Vagina (tissue), 2 donors: ENCODE measurements at regions not wholly inside any gene's neighbourhood (a gene's known extent, or its start where the extent isn't known, plus 50 kb on each side); places are given as distances from the start of the nearest gene placed in this dataset.

Source experiments
- DNase-seq, 2 donors: peaks; one replicate each; pipeline ENCODE4 v3.0.0-alpha.2; 2017; ENCODE audit errors: extremely low spot score in 2 of 2
- H3K27ac ChIP-seq: fragments of 200-600 bp; sonication (generic); one replicate; pipeline ENCODE4 v1.5.1; 2019
- H3K27me3 ChIP-seq: fragments of 200-600 bp; sonication (generic); one replicate; pipeline ENCODE4 v1.5.1; 2019
- H3K36me3 ChIP-seq, 2 donors: fragments of 200-600 bp; sonication (generic); one replicate each; pipeline ENCODE4 v1.5.1; 2017 to 2019
- H3K4me1 ChIP-seq: fragments of 200-600 bp; sonication (generic); one replicate; pipeline ENCODE4 v1.5.1; 2019
- H3K4me3 ChIP-seq, 2 donors: fragments of 200-600 bp; sonication (generic); 1 replicate in 1 of 2; 2 replicates in 1 of 2; pipeline ENCODE4 v1.5.1; 2016 to 2019
- H3K9me3 ChIP-seq: fragments of 200-600 bp; sonication (generic); one replicate; pipeline ENCODE4 v1.5.1; 2019
- POLR2A ChIP-seq, 2 donors: fragments of 450-650 bp; IDR thresholded peaks; one replicate each; pipeline ENCODE4 v1.6.1; 2017; ENCODE audit warnings: antibody characterized with exemption in 2 of 2, mild to moderate bottlenecking in 2 of 2, moderate library complexity in 2 of 2
- POLR2AphosphoS5 ChIP-seq, 2 donors: sonication (generic); formaldehyde crosslinking; IDR thresholded peaks; one replicate each; pipeline ENCODE4 v1.9.0; 2017; ENCODE audit warnings: antibody characterized with exemption in 2 of 2, mild to moderate bottlenecking in 2 of 2, low read depth in 1 of 2; ENCODE audit not compliant: insufficient read depth in 1 of 2
- intact Hi-C: fragments of 100-400 bp; cut with DNase I; formaldehyde crosslinking; loops from one replicate; pipeline ENCODE4 v1.15.1; 2023
- TF ChIP-seq, protein P1 (sequence below), 3 experiments: fragments of 450-650 bp in 2 of 3; fragments of 200-600 bp in 1 of 3; sonication (generic) in 1 of 3; IDR thresholded peaks; one replicate each; pipeline ENCODE4 v1.5.1; 2017 to 2019; ENCODE audit warnings: antibody characterized with exemption in 3 of 3, mild to moderate bottlenecking in 2 of 3, moderate library complexity in 2 of 3

DNA sequence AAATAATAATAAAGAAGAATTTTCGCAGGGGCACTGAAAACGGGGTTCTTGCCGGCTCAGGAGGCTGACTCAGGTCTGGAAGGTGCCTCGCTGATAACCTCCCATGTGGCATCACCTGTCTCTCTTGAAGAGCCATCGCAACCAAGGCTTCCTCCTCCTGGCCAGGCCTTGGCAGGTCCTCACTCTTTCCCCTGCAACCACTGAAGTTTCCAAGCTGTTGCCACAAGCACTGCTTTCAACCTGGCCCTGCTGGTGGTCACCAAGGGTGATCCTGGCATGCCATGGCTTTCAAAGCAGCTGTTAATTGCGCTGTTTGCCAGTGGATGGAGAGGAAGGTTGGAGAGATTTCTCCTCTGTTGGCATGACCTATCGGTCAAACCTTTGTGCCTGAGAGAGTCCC is 163.6 kb upstream of the COPS8 start:
- intact Hi-C loops: no loop called here
- no peaks in the 10 kb centered on the region for H3K9me3 ChIP-seq
- no peak overlapping the region for H3K4me3 ChIP-seq
- no peaks in the 10 kb centered on the region for H3K4me1 ChIP-seq
- H3K36me3 ChIP-seq: no peaks in the 10 kb centered on the region
- no peak overlapping the region for H3K27ac ChIP-seq
- TF ChIP-seq POLR2AphosphoS5 (IDR thresholded peaks at IDR 0.05; ENCODE audit: insufficient read depth in 1 of 2, low read depth in 1 of 2) (no peak), POLR2A (IDR thresholded peaks at IDR 0.05) (no peak)
- TF ChIP-seq, protein P1, sequence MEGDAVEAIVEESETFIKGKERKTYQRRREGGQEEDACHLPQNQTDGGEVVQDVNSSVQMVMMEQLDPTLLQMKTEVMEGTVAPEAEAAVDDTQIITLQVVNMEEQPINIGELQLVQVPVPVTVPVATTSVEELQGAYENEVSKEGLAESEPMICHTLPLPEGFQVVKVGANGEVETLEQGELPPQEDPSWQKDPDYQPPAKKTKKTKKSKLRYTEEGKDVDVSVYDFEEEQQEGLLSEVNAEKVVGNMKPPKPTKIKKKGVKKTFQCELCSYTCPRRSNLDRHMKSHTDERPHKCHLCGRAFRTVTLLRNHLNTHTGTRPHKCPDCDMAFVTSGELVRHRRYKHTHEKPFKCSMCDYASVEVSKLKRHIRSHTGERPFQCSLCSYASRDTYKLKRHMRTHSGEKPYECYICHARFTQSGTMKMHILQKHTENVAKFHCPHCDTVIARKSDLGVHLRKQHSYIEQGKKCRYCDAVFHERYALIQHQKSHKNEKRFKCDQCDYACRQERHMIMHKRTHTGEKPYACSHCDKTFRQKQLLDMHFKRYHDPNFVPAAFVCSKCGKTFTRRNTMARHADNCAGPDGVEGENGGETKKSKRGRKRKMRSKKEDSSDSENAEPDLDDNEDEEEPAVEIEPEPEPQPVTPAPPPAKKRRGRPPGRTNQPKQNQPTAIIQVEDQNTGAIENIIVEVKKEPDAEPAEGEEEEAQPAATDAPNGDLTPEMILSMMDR (IDR thresholded peaks at IDR 0.05): no peak
- no peaks in the 10 kb centered on the region for H3K27me3 ChIP-seq
- DNase-seq: peak in 1 of 2 donors; percentile 67

DNA sequence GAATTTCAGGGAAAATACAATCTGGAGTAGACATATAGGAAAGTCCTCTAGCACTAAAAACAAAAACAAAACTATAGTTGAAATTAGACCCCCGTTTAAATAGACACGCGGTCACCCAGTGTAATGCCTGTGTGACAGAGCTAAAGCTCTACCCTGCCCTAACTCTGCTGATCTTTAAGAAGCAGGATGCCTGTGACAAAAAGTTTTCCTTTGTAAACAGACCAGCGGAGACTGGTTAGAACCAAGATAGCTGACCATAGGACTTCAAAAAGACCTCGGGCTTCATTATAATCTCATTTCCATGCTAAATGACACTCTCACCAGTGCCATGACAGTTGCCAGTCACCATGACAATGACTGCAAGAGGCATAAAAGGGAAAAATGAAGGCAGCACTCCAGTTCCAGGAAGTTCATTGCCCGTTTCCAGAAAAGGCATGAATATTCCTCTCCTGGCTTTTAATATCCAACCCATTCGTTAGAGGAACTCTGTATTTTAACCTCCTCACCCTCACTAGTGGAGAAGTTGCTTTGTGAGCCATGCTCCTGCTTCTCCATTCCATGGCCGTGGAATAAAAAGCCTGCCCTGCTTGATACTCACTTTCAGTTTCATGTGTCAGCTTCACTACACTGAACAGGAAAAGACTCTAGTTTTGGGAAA is 157.2 kb upstream of the COPS8 start:
- no peak for DNase-seq
- Histone ChIP-seq H3K9me3 (no peaks in the 10 kb centered on the region), H3K36me3 (no peaks in the 10 kb centered on the region), H3K27me3 (no peaks in the 10 kb centered on the region), H3K4me3 (peak overlapping the region in 1 of 2 donors; percentile 23), H3K4me1 (peaks cover 4% of the 10 kb centered on the region), H3K27ac (no peak overlapping the region)
- no peak for TF ChIP-seq POLR2A (IDR thresholded peaks at IDR 0.05)
- no peak for TF ChIP-seq POLR2AphosphoS5 (IDR thresholded peaks at IDR 0.05; ENCODE audit: insufficient read depth in 1 of 2, low read depth in 1 of 2)
- TF ChIP-seq, protein P1 (IDR thresholded peaks at IDR 0.05): no peak
- intact Hi-C loops: no loop called here

DNA sequence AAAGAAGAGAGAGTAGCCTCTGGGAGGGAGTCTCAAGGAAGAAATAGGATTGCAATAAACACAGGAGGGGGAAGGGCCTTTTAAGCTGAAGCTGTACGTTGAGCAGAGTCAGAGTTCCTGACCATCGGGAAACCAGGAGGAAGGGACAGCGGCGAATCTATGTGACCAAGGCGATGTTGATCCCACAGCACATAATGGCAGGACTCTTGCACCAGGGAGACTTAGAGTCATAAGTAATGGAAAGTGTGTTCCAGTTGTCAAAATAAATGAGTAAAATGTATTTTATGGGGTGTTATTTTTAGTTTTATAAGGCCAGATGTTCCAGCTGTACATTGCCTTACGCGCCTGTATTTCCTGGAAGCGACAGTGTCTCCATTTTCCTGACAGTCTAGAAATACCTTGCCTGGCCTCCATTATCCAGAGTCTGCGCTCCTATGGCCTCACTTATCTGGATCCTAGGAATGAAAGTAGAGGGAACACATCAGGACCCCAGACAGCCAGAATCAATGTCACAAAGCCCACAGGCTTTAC is 152.8 kb upstream of the COPS8 start:
- H3K4me3 ChIP-seq: no peak overlapping the region
- peak; percentile 83 to 85 for DNase-seq
- peaks cover 4% of the 10 kb centered on the region for H3K4me1 ChIP-seq
- H3K27me3 ChIP-seq: no peaks in the 10 kb centered on the region
- TF ChIP-seq POLR2A (IDR thresholded peaks at IDR 0.05): no peak
- TF ChIP-seq, protein P1 (IDR thresholded peaks at IDR 0.05): no peak
- TF ChIP-seq POLR2AphosphoS5 (IDR thresholded peaks at IDR 0.05; ENCODE audit: insufficient read depth in 1 of 2, low read depth in 1 of 2): peak in 1 of 2 donors; percentile 23
- H3K9me3 ChIP-seq: no peaks in the 10 kb centered on the region
- no peak overlapping the region for H3K27ac ChIP-seq
- H3K36me3 ChIP-seq: no peaks in the 10 kb centered on the region
- intact Hi-C loops: no loop called here

DNA sequence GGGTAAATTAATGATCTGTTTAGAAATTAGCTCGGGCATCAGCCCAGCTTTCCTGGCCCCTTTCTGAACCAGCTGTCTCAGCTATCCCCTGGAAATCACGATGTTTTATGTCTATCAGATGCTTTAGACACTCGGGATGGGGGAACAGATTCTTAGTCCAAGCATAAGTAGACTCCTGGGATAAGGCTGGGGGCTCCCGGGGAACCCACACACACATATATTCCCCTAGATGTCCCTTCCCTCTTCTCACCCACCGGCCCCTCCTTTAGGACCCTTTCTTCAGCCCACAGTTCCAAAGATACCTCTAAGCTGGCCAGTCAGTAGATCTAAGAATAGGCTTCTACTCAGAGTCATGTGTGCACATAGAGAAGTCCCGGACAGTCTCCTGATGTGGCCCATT is 151.5 kb upstream of the COPS8 start:
- intact Hi-C loops: no loop called here
- no peak for TF ChIP-seq POLR2A (IDR thresholded peaks at IDR 0.05)
- TF ChIP-seq, protein P1 (IDR thresholded peaks at IDR 0.05): no peak
- no peak for TF ChIP-seq POLR2AphosphoS5 (IDR thresholded peaks at IDR 0.05; ENCODE audit: insufficient read depth in 1 of 2, low read depth in 1 of 2)
- Histone ChIP-seq H3K4me3 (no peak overlapping the region), H3K27me3 (no peaks in the 10 kb centered on the region), H3K9me3 (no peaks in the 10 kb centered on the region), H3K27ac (no peak overlapping the region), H3K36me3 (no peaks in the 10 kb centered on the region), H3K4me1 (peaks cover 4% of the 10 kb centered on the region)
- DNase-seq: peak in 1 of 2 donors; percentile 85

DNA sequence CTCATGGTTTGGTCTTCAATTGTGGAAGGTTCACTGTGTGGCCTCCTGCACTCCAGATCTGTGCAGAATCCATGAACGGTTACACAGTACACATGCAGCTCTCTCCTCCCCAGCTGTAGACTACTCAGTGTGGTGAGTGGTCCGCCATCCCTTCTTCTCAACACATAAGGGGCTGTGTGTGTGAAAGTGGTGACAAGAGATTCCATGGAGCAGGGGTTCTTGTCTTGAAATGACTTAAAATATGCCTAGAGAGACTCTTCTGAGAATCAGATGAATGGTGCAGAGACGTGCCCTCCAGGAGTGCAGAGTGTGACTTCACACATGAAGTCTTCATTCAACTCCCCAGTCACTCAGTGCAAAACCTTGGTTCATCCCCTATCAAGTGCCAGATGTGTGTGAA is 151.0 kb upstream of the COPS8 start:
- H3K27ac ChIP-seq: no peak overlapping the region
- peaks cover 4% of the 10 kb centered on the region for H3K4me1 ChIP-seq
- intact Hi-C loops: no loop called here
- H3K27me3 ChIP-seq: no peaks in the 10 kb centered on the region
- peak; percentile 70 to 83 for DNase-seq
- no peaks in the 10 kb centered on the region for H3K36me3 ChIP-seq
- no peaks in the 10 kb centered on the region for H3K9me3 ChIP-seq
- TF ChIP-seq POLR2AphosphoS5 (IDR thresholded peaks at IDR 0.05; ENCODE audit: insufficient read depth in 1 of 2, low read depth in 1 of 2): no peak
- no peak for TF ChIP-seq POLR2A (IDR thresholded peaks at IDR 0.05)
- TF ChIP-seq, protein P1 (IDR thresholded peaks at IDR 0.05): no peak
- H3K4me3 ChIP-seq: no peak overlapping the region
